ENCODE measurements at regions not wholly inside any gene's neighbourhood (a gene's known extent, or its start where the extent isn't known, plus 50 kb on each side); places are given as distances from the start of the nearest gene placed in this dataset.

GRCh38 chr14:38394767-38395166 lies 138.9 kb upstream of the CLEC14A start:
- H3K27me3 Mint-ChIP-seq (ENCODE audit: low read depth), result peaks cover 39% of the 10 kb centered on the region
- H3K27ac Mint-ChIP-seq, result no peak overlapping the region
- DNase-seq (ENCODE audit: low spot score) (no peak), ATAC-seq (no peak)
- H3K4me1 Mint-ChIP-seq, result no peaks in the 10 kb centered on the region; the same call in 1 of the 2 replicates
- H3K9me3 Mint-ChIP-seq, result no peaks in the 10 kb centered on the region
- POLR2A ChIA-PET, result no interaction called here
- H3K4me3 Mint-ChIP-seq, result no peak overlapping the region
- no peaks in the 10 kb centered on the region for H3K36me3 Mint-ChIP-seq
- TF ChIP-seq ZNF281 (CRISPR knock-in tag; IDR thresholded peaks at IDR 0.05), result no peak
- TF ChIP-seq IRF2 (CRISPR knock-in tag; IDR thresholded peaks at IDR 0.05; ENCODE audit: borderline replicate concordance, low read depth), result no peak
- TF ChIP-seq E2F5 (CRISPR knock-in tag; IDR thresholded peaks at IDR 0.05), result no peak
- no peak for TF ChIP-seq FOXP4 (CRISPR knock-in tag; IDR thresholded peaks at IDR 0.05)
- TF ChIP-seq ZNF512 (CRISPR knock-in tag; IDR thresholded peaks at IDR 0.05; ENCODE audit: borderline replicate concordance), result no peak
- TF ChIP-seq ZNF671 (CRISPR knock-in tag; IDR thresholded peaks at IDR 0.05), result no peak
- TF ChIP-seq ZNF317 (CRISPR knock-in tag; IDR thresholded peaks at IDR 0.05; ENCODE audit: borderline replicate concordance, low read depth), result no peak
- TF ChIP-seq CREB1 (CRISPR knock-in tag; IDR thresholded peaks at IDR 0.05), result no peak
- no peak for TF ChIP-seq ETV6 (CRISPR knock-in tag; IDR thresholded peaks at IDR 0.05)
- TF ChIP-seq ATF6 (CRISPR knock-in tag; IDR thresholded peaks at IDR 0.05), result no peak
- no peak for TF ChIP-seq ZNF219 (CRISPR knock-in tag; IDR thresholded peaks at IDR 0.05; ENCODE audit: borderline replicate concordance)
- TF ChIP-seq HMGXB4 (CRISPR knock-in tag; IDR thresholded peaks at IDR 0.05), result no peak
- TF ChIP-seq MLX (CRISPR knock-in tag; IDR thresholded peaks at IDR 0.05), result no peak
- no peak for TF ChIP-seq TP53 (CRISPR knock-in tag; IDR thresholded peaks at IDR 0.05)
- no peak for TF ChIP-seq ZNF138 (CRISPR knock-in tag; conservative IDR thresholded peaks at IDR 0.05)
- no peak for TF ChIP-seq AFF4 (CRISPR knock-in tag; IDR thresholded peaks at IDR 0.05; ENCODE audit: borderline replicate concordance)
- no peak for TF ChIP-seq ZNF121 (CRISPR knock-in tag; IDR thresholded peaks at IDR 0.05)
- no peak for TF ChIP-seq ZBTB21 (CRISPR knock-in tag; IDR thresholded peaks at IDR 0.05; ENCODE audit: borderline replicate concordance)
- CTCF ChIA-PET, result no interaction called here

Data from WTC11 (cell line).